Upper lobe of left lung (tissue), 4 donors: ENCODE measurements at regions not wholly inside any gene's neighbourhood (a gene's known extent, or its start where the extent isn't known, plus 50 kb on each side); places are given as distances from the start of the nearest gene placed in this dataset.

Experiments used
- CTCF ChIP-seq, 6 experiments: fragments of 450-650 bp in 4 of 6; fragments of 200-600 bp in 2 of 6; sonication (generic) in 2 of 6; IDR thresholded peaks; one replicate each; pipeline ENCODE4 v1.5.1; 2016 to 2019; ENCODE audit warnings: antibody characterized with exemption in 6 of 6
- EP300 ChIP-seq, 4 donors: sonication (generic); formaldehyde crosslinking; IDR thresholded peaks; one replicate each; pipeline ENCODE4 v1.5.1; 2017; ENCODE audit warnings: antibody characterized with exemption in 4 of 4, control low read depth in 2 of 4
- POLR2A ChIP-seq, 4 donors: fragments of 450-650 bp; IDR thresholded peaks; one replicate each; pipeline ENCODE4 v1.5.1; 2016 to 2017; ENCODE audit warnings: antibody characterized with exemption in 4 of 4, mild to moderate bottlenecking in 2 of 4
- POLR2AphosphoS5 ChIP-seq, 2 donors: sonication (generic); formaldehyde crosslinking; IDR thresholded peaks; one replicate each; pipeline ENCODE4 v1.5.1; 2017; ENCODE audit warnings: antibody characterized with exemption in 2 of 2

GRCh38 chr16:63808730-63809129 lies 1313.1 kb downstream of the CDH11 start:
- TF ChIP-seq POLR2A (IDR thresholded peaks at IDR 0.05) (no peak), CTCF (IDR thresholded peaks at IDR 0.05) (no peak), EP300 (IDR thresholded peaks at IDR 0.05) (no peak), POLR2AphosphoS5 (IDR thresholded peaks at IDR 0.05) (no peak)
